ENCODE measurements at regions not wholly inside any gene's neighbourhood (a gene's known extent, or its start where the extent isn't known, plus 50 kb on each side); places are given as distances from the start of the nearest gene placed in this dataset.

DNA sequence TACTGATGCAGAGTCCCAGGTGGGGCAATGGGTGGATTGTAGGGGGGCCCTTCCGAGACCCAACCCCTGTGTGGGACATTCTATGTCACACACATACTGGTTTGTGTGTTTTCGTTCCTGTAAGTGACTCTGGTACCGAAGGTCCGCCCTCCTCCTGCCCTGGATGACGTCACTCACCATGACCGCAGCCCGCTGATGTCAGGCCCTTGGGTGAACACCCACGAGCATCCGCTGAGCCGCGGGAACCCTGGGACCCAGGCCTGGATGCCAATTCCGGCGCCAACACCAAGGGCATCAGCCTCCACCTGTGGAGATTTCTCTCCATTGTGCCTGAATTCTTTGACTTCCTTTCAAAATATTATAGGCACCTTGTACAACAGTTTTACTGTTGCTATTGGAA is 184.3 kb downstream of the MTRR start:
- DNase-seq, result no peak

- DNase-seq, result no peak
These were observed 188.8 kb downstream of the MTRR start for GRCh38 chr5:8057769-8058168.

- DNase-seq, result no peak
These were observed 189.8 kb downstream of the MTRR start for GRCh38 chr5:8058616-8059190.

- DNase-seq, result no peak
These were observed 190.4 kb downstream of the MTRR start for GRCh38 chr5:8059337-8059736.

- DNase-seq, result no peak
These were observed 191.4 kb downstream of the MTRR start for GRCh38 chr5:8060235-8060952.

DNA sequence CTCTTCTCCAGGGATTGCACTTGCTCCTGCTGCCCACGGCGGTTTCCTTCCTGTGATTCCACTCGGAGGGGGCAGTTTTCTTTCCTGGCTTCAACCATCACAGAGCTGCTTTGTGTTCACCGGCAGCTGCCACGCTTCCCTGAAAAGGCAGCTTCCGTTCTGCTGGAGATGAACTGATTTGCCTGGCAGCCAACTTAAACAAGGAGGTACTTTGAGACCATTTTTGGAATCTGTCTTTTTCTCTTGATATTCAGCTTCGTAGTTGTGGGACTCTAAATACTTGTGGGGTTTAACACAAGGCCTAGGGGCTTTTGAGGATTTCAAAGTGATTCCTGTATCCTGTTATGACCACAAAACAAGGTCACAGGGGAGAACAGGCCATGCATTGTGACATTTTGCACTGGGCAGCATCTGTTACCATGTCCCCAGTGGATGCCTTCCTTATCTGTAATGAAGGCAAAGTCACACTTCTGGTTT is 192.0 kb downstream of the MTRR start:
- DNase-seq, result no peak

DNA sequence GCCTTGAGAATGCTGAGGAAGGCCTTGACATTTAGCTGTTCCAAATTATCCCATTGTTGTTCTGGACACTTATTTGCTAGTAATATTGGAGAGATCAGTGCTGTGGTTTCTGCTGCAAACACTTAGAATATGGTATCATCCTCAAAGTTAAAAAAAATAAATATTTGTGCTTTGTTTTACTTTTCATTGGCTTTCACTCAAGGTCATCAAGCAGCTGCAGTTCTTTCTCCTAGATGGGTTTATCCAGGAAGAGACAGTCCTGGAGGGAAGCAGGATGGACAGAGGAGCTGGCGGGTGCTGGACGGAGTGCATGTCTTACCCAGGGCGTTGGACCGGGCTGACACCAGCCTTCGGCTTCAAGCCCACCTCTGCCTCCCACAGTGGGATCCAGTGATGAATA is 193.6 kb downstream of the MTRR start:
- no peak for DNase-seq

DNA sequence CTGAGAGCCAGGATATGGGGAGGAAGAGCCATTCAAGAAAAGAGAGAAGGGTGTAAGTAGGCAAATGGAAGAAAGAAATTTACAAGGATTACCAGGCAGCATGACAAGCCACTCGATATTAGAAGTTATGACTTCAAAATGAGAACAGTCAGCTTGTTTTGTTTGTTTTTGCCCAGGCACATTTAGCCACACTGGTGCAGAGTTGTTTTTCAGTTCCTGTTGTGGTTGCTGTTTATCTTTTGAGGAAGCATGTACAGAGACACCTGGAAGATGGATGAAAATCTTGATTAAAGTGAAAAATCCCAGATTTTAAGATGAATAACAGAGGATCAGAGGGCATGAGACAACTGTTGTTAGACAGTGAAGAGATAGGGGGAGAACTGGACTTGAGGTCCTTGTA is 199.1 kb downstream of the MTRR start:
- no peak for DNase-seq

GRCh38 chr5:8070138-8070537 is 201.2 kb downstream of the MTRR start:
- DNase-seq, result no peak

DNA sequence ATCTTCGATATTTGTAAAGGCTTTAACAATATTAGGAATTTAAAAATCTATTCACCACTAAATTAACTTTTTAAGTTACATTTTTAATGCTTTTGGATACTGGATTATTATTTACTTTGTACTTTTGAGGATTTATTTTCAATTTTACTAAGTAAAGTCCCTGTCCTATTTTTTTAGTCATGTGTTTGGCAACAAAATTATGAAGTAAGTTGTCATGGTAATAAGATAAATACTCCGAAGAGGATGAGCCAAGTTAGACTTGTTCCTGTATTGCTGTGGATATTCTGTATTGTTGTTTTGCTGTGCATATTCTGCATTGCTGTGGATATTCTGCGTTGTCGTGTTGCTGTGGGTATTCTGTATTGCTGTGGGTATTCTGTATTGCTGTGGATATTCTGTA is 210.1 kb downstream of the MTRR start:
- DNase-seq, result no peak

- no peak for DNase-seq
These were observed 212.2 kb downstream of the MTRR start for GRCh38 chr5:8081179-8081578.

- DNase-seq, result no peak
These were observed 224.7 kb downstream of the MTRR start for GRCh38 chr5:8093669-8094068.

DNA sequence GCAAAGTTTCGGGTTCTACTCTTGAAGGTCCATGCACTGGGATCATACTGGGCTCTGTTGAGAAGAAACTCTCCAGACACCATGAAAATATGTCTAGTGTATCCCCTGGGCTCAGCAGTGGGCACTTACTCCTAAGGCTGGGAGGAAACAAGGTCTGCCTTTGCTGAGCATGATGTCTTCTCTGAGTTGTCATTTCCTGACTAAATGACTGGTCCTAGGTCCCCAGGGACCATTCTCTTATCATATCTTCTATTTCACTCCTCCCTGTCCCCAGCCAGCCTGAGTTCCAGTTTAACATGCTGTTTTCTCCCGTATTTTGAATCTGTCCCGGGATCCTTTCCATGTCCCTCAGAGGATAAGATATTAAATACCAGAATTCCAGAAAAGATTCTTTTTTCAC is 225.4 kb downstream of the MTRR start:
- DNase-seq, result no peak

DNA sequence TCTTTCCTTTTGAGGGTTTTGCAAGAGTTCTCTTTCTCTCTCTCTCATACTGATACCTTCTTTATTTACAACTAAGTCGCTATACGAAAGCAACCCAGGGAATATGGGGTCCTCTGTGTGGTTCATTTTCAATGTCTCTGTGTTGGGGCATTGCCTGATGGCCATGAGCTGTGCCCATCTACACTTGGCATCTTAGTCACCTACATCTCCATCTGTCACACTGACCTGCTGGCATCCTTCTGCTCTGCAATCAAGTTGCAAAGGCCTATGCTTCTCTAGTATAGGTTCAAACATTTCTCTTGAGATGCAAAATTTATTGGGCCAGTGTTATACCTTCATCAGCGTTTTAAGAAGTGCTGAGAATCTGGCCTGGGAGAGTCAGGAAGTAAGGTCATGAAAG is 228.2 kb downstream of the MTRR start:
- no peak for DNase-seq

- DNase-seq, result no peak
These were observed 229.1 kb downstream of the MTRR start for GRCh38 chr5:8098081-8098480.

- DNase-seq, result no peak
These were observed 233.8 kb downstream of the MTRR start for GRCh38 chr5:8102714-8103113.

DNA sequence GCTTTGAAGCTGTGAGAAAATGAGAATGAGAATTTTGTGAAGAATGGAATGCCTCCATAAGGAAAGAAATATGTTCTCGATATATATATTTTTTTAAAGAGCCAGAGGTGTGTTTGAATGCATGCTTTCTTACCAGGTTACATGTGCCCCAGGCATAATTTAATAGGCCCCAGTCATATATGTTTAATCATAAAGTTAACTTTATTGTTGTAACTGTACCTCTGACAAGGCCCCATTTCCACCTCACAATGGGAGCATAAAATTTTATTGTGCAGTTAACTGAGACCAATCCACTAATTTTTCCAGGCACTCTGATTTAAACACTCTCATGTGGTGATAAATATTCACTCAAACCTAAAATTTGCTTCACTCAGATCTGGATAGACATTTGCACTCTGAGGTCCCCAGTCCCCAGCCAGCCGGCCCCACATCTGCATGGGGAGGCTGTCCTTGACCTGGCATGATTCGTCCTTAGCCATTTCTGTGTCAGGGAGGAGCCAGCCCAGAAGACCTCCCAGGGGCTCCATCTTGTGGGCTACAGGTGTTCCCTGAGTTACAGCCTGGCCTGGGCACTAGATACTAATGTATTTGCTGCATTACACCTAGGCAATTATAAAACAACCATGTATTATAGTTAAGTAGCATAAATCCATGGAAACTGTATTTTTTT is 245.8 kb downstream of the MTRR start:
- no peak for DNase-seq

GRCh38 chr5:8123559-8123958 is 254.6 kb downstream of the MTRR start:
- no peak for DNase-seq

GRCh38 chr5:8134609-8135008 is 265.7 kb downstream of the MTRR start:
- DNase-seq, result no peak

DNA sequence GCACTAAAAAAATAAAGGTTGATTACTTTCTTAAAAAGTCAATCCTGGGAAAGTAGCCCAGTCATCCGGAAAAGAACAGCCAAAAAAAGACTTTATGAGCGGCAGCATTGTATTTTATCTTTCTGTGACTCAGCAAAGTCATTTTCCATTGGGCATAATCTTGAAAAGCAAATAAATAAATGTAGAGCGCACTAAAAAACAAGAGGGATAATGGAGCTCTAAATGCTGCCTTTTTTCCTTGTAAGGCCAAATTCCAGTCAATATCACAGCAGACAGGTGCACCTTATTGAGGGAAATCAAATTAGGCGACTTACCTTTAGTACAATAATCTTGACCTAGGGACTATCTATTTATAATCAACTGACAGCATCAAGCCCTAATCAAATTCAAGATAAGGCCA is 266.8 kb downstream of the MTRR start:
- DNase-seq, result no peak

DNA sequence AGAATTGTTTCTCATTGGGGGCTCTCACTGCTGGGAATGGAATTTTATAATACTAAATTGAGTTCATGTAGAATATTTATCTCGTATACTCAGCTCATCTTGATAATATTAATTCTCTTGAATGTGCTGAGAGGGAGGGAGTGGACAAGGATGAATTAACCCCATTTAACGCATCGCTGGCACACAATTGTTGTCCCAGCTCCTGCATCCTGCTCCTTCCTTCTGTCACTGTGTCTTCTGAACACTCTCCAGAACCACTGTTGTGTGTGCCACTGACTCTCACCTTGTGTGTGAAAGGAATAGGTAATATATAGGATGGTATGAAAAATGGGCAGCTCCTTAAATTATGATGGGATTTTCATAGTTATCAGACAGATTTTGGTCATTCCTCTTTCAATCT is 267.3 kb downstream of the MTRR start:
- no peak for DNase-seq

DNA sequence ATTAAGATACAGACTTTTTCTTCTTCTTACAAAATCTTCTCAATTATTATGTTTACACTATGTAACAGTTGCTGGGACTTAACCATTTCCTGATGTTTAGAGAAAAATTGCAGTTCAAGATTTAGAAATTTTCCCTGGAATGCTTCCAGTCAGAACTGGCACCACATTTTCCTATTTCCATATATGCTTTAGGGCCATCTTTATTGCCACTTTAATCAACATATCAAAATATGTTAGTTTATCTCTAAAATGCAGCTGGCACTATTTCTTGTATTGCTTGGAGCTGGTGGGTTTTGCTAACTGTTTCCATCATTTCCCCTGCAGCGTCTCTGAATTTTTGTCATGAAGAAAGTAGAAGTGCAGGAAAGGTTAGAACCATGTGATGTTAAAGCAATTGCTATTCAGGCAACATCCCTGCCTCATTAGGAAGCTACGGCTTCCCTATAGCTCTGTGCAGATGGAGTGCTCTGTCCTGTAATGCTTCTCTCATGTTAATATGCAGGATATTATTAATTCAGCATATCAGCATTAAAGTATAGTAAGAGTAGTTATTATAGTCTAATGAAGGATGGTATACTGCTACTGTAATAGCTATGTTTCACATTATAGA is 269.1 kb downstream of the MTRR start:
- DNase-seq, result no peak

GRCh38 chr5:8138884-8139283 is 269.9 kb downstream of the MTRR start:
- no peak for DNase-seq

GRCh38 chr5:8150791-8151190 is 281.8 kb downstream of the MTRR start:
- DNase-seq, result no peak
